Activated T-helper 17 cell treated with anti-CD3 and anti-CD28 coated beads, Interleukin-2, amount 50 U/mL, for 72 hours (primary cell): ENCODE measurements at regions not wholly inside any gene's neighbourhood (a gene's known extent, or its start where the extent isn't known, plus 50 kb on each side); places are given as distances from the start of the nearest gene placed in this dataset.
A peak's percentile ranks its signal among the peaks of the same experiment; 100 is the strongest.

Experiments used
- ATAC-seq: fragments of 150-1000 bp; cut with Tn5 transposase; replicated peaks from 2 replicates; pipeline ENCODE4 v1.10.0; 2021; ENCODE audit warnings: mild to moderate bottlenecking, moderate library complexity
- H3K27ac Mint-ChIP-seq: one replicate; pipeline ENCODE4 v1.8.0; 2022; ENCODE audit warnings: mixed read lengths
- H3K27me3 Mint-ChIP-seq: one replicate; pipeline ENCODE4 v1.8.0; 2022; ENCODE audit warnings: mixed read lengths
- H3K36me3 Mint-ChIP-seq: one replicate; pipeline ENCODE4 v1.8.0; 2022; ENCODE audit warnings: low read depth, mild to moderate bottlenecking, mixed read lengths
- H3K4me1 Mint-ChIP-seq: one replicate; pipeline ENCODE4 v1.8.0; 2022; ENCODE audit warnings: mixed read lengths
- H3K4me3 Mint-ChIP-seq: one replicate; pipeline ENCODE4 v1.8.0; 2022; ENCODE audit warnings: mild to moderate bottlenecking, mixed read lengths
- H3K9me3 Mint-ChIP-seq: one replicate; pipeline ENCODE4 v1.8.0; 2022; ENCODE audit warnings: mixed read lengths

DNA sequence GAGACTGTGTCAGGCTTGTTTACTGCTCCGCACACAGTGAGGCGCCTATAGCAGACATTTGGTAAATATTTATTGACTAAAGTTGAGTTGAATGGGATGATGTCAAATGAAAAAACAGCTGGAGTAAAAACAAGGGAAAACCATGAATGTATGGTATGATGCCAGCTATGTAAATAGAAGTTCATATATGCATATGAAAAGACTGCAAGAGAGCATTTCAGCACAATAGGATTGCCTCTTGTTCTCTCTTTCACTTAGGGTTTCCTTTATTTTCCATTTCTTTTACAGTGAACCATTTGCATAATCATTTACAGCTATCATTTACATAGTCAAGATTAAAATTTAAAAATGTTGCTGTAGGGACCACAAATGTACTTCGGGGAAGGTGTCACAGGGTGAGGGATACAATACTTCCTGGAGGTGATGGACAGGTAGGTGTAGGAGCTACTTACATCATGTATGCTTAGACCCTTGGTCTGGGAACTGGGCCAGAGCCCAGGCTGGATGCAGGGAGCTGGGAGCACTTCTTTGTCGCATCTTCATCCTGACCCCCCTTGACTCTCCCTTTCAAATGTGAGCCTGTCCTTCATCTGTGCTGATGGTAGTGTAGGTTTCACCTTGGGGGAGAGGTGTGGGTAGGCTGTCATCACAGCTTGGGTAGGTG, 113.3 kb downstream of the UTP18 start:
- H3K27ac Mint-ChIP-seq = no peak overlapping the region
- no peaks in the 10 kb centered on the region for H3K36me3 Mint-ChIP-seq
- no peaks in the 10 kb centered on the region for H3K9me3 Mint-ChIP-seq
- no peak overlapping the region for H3K4me3 Mint-ChIP-seq
- peaks cover 7% of the 10 kb centered on the region for H3K4me1 Mint-ChIP-seq
- no peak for ATAC-seq
- H3K27me3 Mint-ChIP-seq = no peaks in the 10 kb centered on the region

- ATAC-seq = no peak
- H3K27ac Mint-ChIP-seq = no peak overlapping the region
- no peaks in the 10 kb centered on the region for H3K9me3 Mint-ChIP-seq
- no peak overlapping the region for H3K4me3 Mint-ChIP-seq
- peaks cover 7% of the 10 kb centered on the region for H3K4me1 Mint-ChIP-seq
- H3K27me3 Mint-ChIP-seq = no peaks in the 10 kb centered on the region
- no peaks in the 10 kb centered on the region for H3K36me3 Mint-ChIP-seq
Measured at GRCh38 chr17:51374209-51374608, 113.9 kb downstream of the UTP18 start.

GRCh38 chr17:51375771-51376170, 115.4 kb downstream of the UTP18 start:
- no peak overlapping the region for H3K4me3 Mint-ChIP-seq
- H3K36me3 Mint-ChIP-seq = no peaks in the 10 kb centered on the region
- no peaks in the 10 kb centered on the region for H3K27me3 Mint-ChIP-seq
- no peaks in the 10 kb centered on the region for H3K9me3 Mint-ChIP-seq
- H3K27ac Mint-ChIP-seq = no peak overlapping the region
- ATAC-seq = no peak
- peaks cover 7% of the 10 kb centered on the region for H3K4me1 Mint-ChIP-seq

GRCh38 chr17:51376739-51377138, 116.4 kb downstream of the UTP18 start:
- Mint-ChIP-seq H3K27me3 (no peaks in the 10 kb centered on the region), H3K4me3 (no peak overlapping the region), H3K9me3 (no peaks in the 10 kb centered on the region), H3K4me1 (peaks cover 3% of the 10 kb centered on the region), H3K27ac (no peak overlapping the region), H3K36me3 (no peaks in the 10 kb centered on the region)
- ATAC-seq = no peak

- Mint-ChIP-seq H3K4me1 (no peaks in the 10 kb centered on the region), H3K27ac (no peak overlapping the region), H3K36me3 (no peaks in the 10 kb centered on the region), H3K9me3 (no peaks in the 10 kb centered on the region), H3K4me3 (no peak overlapping the region), H3K27me3 (no peaks in the 10 kb centered on the region)
- no peak for ATAC-seq
Measured at GRCh38 chr17:51381262-51381661, 120.9 kb downstream of the UTP18 start.

DNA sequence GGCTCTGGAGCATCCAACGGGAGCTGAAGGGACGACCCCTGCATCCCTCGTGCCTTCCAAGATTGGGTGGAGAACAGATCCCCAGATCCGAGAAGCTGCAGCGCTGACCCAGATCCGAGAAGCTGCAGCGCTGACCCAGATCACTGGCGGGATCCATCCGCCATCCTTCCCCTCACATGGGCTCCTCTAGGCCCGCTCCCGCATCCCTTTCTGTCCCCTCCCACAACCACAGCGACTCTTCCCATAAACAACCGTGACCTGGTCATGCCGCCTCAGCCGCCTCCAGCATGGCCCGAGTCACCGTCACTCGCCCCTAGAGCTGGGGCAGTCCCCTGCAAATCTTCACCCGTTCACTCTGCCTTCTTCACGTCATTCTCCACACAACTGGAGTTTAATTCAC, 124.9 kb downstream of the UTP18 start:
- Mint-ChIP-seq H3K27me3 (peaks cover 7% of the 10 kb centered on the region), H3K4me3 (no peak overlapping the region), H3K9me3 (no peaks in the 10 kb centered on the region), H3K36me3 (no peaks in the 10 kb centered on the region), H3K4me1 (peaks cover 4% of the 10 kb centered on the region), H3K27ac (no peak overlapping the region)
- no peak for ATAC-seq

DNA sequence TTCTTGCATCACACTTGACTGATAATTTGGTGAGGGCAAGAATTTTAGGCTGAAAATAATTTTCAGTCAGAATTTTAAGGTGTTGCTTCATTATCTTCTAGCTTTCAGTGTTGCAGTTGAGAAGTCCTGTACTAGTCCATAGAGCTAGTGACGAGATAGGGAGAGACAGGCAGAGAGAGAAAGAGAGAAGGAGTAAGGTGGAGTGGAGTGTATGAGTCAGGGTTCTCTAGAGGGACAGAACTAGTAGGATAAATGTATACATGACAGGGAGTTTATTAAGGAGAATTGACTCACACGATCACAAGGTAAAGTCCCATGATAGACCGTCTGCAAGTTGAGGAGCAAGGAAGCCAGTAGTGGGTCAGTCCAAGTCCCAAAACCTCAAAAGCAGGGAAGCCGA, 127.2 kb downstream of the UTP18 start:
- peaks cover 4% of the 10 kb centered on the region for H3K4me1 Mint-ChIP-seq
- no peaks in the 10 kb centered on the region for H3K9me3 Mint-ChIP-seq
- H3K27me3 Mint-ChIP-seq = peaks cover 10% of the 10 kb centered on the region
- no peak for ATAC-seq
- no peaks in the 10 kb centered on the region for H3K36me3 Mint-ChIP-seq
- H3K27ac Mint-ChIP-seq = peak overlapping the region; percentile 37
- no peak overlapping the region for H3K4me3 Mint-ChIP-seq

- peaks cover 4% of the 10 kb centered on the region for H3K4me1 Mint-ChIP-seq
- no peak for ATAC-seq
Measured at GRCh38 chr17:51387986-51388385, 127.6 kb downstream of the UTP18 start.

DNA sequence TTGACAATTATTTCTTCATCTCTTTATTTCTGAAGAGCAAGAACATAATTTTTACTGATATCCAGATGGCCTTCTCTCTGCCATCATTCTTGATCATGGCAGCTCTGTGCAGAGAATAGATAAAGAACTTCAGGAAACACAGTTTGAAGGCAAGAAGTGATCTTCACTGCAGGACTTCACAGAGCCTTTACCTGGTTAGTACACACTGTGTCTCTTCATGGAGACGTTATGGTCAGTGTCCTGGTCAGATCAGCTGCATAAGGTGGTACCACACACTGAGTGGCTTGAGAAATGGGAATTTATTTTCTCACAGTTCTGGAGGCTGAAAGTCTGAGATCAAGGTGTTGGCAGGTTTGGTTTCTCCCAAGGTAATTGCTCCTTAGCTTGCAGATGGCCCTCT, 129.5 kb downstream of the UTP18 start:
- Mint-ChIP-seq H3K4me1 (peaks cover 4% of the 10 kb centered on the region), H3K9me3 (no peaks in the 10 kb centered on the region), H3K36me3 (no peaks in the 10 kb centered on the region), H3K27me3 (peaks cover 10% of the 10 kb centered on the region), H3K27ac (no peak overlapping the region), H3K4me3 (no peak overlapping the region)
- ATAC-seq = no peak

More at GRCh38 chr17:51387986-51388385, 127.6 kb downstream of the UTP18 start:
- Mint-ChIP-seq H3K36me3 (no peaks in the 10 kb centered on the region), H3K27me3 (peaks cover 10% of the 10 kb centered on the region), H3K9me3 (no peaks in the 10 kb centered on the region), H3K4me3 (no peak overlapping the region), H3K27ac (no peak overlapping the region)

DNA sequence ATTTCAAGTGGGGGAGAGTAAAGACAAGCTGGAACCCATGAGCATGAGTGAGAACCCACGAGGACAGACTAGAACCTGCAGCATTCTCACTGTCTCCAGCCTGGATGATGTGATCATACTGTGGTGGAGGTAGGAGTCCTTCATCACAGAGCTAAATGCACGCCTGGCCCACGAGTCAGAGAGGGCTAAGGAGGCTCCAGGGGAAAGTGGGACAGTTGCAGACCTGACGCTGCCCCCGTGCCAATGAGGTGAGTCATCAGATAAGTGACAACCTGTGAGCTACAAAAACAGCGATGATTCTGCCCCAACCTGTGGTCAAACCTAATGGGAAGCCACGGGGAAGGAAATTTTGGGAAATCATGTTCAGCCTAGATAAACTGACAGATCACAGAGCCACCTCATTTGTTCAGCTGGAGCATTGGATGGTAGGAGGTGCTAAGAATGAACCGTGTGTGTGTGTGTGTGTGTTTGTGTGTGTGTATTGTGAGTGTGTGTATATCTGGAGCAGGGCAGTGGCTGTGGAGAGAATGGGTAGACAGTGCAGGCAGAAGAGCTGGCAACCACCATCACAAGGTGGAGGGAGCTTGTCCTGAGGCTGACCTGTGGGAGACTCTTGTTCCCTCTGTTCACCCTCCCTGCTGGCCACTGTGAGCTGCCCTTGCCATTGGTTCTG, 131.8 kb downstream of the UTP18 start:
- no peak overlapping the region for H3K27ac Mint-ChIP-seq
- ATAC-seq = peak; percentile 26
- no peak overlapping the region for H3K4me3 Mint-ChIP-seq
- H3K36me3 Mint-ChIP-seq = no peaks in the 10 kb centered on the region
- peaks cover 4% of the 10 kb centered on the region for H3K4me1 Mint-ChIP-seq
- H3K27me3 Mint-ChIP-seq = peaks cover 10% of the 10 kb centered on the region
- no peaks in the 10 kb centered on the region for H3K9me3 Mint-ChIP-seq

GRCh38 chr17:51395621-51396020, 135.3 kb downstream of the UTP18 start:
- H3K27me3 Mint-ChIP-seq = peaks cover 3% of the 10 kb centered on the region
- H3K27ac Mint-ChIP-seq = no peak overlapping the region
- H3K9me3 Mint-ChIP-seq = no peaks in the 10 kb centered on the region
- no peak for ATAC-seq
- H3K36me3 Mint-ChIP-seq = no peaks in the 10 kb centered on the region
- no peak overlapping the region for H3K4me3 Mint-ChIP-seq
- peaks cover 4% of the 10 kb centered on the region for H3K4me1 Mint-ChIP-seq

DNA sequence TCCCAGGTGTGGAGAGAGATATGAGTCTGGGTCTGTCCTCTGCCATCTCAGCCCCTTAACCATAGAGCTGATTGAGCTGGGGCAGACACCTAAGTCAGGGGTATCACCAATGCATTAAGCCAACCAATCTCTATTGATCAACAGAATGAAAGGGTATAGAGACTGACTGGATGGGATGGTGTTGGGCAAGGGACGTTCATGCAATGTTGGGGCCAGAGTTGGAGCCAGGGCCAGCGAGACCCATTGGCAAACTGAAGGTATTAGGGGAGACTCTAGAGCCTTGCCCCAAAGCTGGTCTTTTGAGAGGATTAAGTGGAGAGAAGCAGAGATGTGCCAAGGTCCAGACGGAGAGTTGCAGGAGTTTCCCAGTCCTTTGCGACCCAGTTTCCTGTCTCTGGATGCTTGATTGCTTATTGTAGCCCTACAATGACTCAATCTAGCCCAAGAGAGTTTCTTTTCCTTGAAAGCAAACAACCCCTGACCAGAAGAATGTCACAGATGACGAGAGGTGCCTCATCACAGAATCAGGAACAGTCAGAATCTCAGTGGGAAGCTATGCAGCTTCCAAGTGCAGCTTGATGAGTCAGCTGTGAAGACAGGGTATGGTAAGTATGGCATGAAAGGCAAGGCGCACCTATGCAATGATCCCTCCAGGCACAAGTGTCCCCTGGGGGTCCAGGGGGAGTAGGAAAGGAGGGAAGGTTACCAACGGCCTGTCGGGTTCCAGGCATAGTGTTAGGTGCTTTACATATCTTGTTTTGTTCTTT, 137.2 kb downstream of the UTP18 start:
- Mint-ChIP-seq H3K27ac (no peak overlapping the region), H3K27me3 (no peaks in the 10 kb centered on the region), H3K4me1 (peaks cover 4% of the 10 kb centered on the region), H3K36me3 (no peaks in the 10 kb centered on the region), H3K9me3 (no peaks in the 10 kb centered on the region), H3K4me3 (no peak overlapping the region)
- ATAC-seq = peak; percentile 76

- Mint-ChIP-seq H3K36me3 (no peaks in the 10 kb centered on the region), H3K27me3 (no peaks in the 10 kb centered on the region), H3K4me3 (no peak overlapping the region), H3K4me1 (peaks cover 4% of the 10 kb centered on the region), H3K27ac (no peak overlapping the region), H3K9me3 (no peaks in the 10 kb centered on the region)
- no peak for ATAC-seq
Measured at GRCh38 chr17:51398128-51398525, 137.8 kb downstream of the UTP18 start.

- no peaks in the 10 kb centered on the region for H3K9me3 Mint-ChIP-seq
- H3K36me3 Mint-ChIP-seq = no peaks in the 10 kb centered on the region
- peaks cover 4% of the 10 kb centered on the region for H3K4me1 Mint-ChIP-seq
- ATAC-seq = no peak
- no peak overlapping the region for H3K27ac Mint-ChIP-seq
- H3K4me3 Mint-ChIP-seq = no peak overlapping the region
- no peaks in the 10 kb centered on the region for H3K27me3 Mint-ChIP-seq
Measured at GRCh38 chr17:51398687-51399086, 138.3 kb downstream of the UTP18 start.

DNA sequence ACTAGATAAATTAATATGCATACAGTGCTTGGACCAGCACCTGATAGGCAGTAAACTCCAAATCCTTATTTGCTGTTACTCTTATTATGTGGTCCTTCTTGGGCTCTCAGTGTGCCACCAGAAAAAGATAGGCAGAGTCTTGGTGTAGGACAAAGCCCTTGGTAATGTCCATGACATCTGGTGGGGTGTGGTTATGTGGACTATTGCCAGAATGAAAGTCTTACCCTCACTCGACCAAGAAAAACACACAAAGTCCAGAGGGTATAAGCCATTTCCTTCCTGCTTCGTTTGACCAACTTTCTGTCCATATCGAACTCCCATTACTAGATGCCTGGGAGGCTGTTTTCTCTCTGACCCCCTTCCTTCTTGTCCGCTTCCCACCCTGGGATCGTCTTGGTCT, 140.9 kb downstream of the UTP18 start:
- Mint-ChIP-seq H3K36me3 (no peaks in the 10 kb centered on the region), H3K4me1 (peaks cover 8% of the 10 kb centered on the region)

More for the DNA sequence above, 140.9 kb downstream of the UTP18 start:
- Mint-ChIP-seq H3K27ac (no peak overlapping the region), H3K27me3 (no peaks in the 10 kb centered on the region), H3K9me3 (no peaks in the 10 kb centered on the region), H3K4me3 (no peak overlapping the region)
- ATAC-seq = no peak
